ENCODE measurements at regions not wholly inside any gene's neighbourhood (a gene's known extent, or its start where the extent isn't known, plus 50 kb on each side); places are given as distances from the start of the nearest gene placed in this dataset.
"Not testable (repeated sequence)": the region's sequence is repeated elsewhere in the genome, so short reads cannot be mapped to it uniquely, and the experiment has no call there.

DNA sequence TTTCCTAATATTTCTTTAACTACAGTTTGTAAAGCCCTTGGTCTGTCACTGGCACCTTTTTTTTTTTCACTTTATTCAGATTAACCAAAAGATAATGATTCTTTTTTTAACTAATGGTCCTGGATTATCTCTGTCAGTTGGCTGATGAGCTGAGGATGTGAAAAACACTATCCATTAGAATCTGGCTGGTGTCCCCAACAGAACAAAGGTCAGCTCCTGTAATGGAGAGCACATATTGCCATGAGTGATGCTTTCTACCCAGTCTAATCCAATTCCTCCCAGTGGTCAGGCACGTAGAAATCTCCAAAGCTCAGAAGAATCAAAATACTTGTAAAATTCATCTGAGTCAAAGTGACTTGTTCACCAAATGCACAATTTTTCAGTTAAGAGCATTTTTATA is 491.7 kb upstream of the PIK3R1 start:
- no peak for DNase-seq
- H3K27ac ChIP-seq, result peak overlapping the region in 3 of 4 donors; percentile 55 to 58 (median 56)
- no peaks in the 10 kb centered on the region for H3K9me3 ChIP-seq
- TF ChIP-seq POLR2A (IDR thresholded peaks at IDR 0.05) (no peak), EP300 (IDR thresholded peaks at IDR 0.05; ENCODE audit: low read depth) (no peak), POLR2AphosphoS5 (IDR thresholded peaks at IDR 0.05) (no peak)
- TF ChIP-seq, protein P1, sequence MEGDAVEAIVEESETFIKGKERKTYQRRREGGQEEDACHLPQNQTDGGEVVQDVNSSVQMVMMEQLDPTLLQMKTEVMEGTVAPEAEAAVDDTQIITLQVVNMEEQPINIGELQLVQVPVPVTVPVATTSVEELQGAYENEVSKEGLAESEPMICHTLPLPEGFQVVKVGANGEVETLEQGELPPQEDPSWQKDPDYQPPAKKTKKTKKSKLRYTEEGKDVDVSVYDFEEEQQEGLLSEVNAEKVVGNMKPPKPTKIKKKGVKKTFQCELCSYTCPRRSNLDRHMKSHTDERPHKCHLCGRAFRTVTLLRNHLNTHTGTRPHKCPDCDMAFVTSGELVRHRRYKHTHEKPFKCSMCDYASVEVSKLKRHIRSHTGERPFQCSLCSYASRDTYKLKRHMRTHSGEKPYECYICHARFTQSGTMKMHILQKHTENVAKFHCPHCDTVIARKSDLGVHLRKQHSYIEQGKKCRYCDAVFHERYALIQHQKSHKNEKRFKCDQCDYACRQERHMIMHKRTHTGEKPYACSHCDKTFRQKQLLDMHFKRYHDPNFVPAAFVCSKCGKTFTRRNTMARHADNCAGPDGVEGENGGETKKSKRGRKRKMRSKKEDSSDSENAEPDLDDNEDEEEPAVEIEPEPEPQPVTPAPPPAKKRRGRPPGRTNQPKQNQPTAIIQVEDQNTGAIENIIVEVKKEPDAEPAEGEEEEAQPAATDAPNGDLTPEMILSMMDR (IDR thresholded peaks at IDR 0.05), result no peak
- in situ Hi-C loops (cut with MboI; ENCODE audit: low pct_ligation_motif_present in 1 of 4, low pct_unique_long_range_greater_than_20kb in 1 of 4, low sequenced_read_pairs in 3 of 4), result no loop called here
- H3K36me3 ChIP-seq, result no peaks in the 10 kb centered on the region
- no peak overlapping the region for H3K4me3 ChIP-seq
- intact Hi-C loops (cut with DNase I; ENCODE audit: low total_unique reads), result no loop called here
- 75 to 86% methylated on average over 1 of the region's 1 CpG for WGBS, 2 donors (ENCODE audit: low coverage in 1 of 2)
- no peaks in the 10 kb centered on the region for H3K27me3 ChIP-seq
- peaks cover 0 to 6% (median 0%) of the 10 kb centered on the region in 4 donors for H3K4me1 ChIP-seq

DNA sequence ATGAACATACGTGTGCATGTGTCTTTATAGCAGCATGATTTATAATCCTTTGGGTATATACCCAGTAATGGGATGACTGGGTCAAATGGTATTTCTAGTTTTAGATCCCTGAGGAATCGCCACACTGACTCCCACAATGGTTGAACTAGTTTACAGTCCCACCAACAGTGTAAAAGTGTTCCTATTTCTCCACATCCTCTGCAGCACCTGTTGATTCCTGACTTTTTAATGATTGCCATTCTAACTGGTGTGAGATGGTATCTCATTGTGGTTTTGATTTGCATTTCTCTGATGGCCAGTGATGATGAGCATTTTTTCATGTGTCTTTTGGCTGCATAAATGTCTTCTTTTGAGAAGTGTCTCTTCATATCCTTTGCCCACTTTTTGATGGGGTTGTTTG is 493.0 kb upstream of the PIK3R1 start:
- H3K9me3 ChIP-seq; in situ Hi-C loops (cut with MboI; ENCODE audit: low pct_ligation_motif_present in 1 of 4, low pct_unique_long_range_greater_than_20kb in 1 of 4, low sequenced_read_pairs in 3 of 4); H3K27me3 ChIP-seq; H3K4me1 ChIP-seq; H3K4me3 ChIP-seq; DNase-seq; intact Hi-C loops (cut with DNase I; ENCODE audit: low total_unique reads); H3K36me3 ChIP-seq; H3K27ac ChIP-seq: not testable (repeated sequence)
- WGBS, 2 donors (ENCODE audit: low coverage in 1 of 2), result 80 to 87% methylated on average over 1 to 2 of the region's 2 CpGs

DNA sequence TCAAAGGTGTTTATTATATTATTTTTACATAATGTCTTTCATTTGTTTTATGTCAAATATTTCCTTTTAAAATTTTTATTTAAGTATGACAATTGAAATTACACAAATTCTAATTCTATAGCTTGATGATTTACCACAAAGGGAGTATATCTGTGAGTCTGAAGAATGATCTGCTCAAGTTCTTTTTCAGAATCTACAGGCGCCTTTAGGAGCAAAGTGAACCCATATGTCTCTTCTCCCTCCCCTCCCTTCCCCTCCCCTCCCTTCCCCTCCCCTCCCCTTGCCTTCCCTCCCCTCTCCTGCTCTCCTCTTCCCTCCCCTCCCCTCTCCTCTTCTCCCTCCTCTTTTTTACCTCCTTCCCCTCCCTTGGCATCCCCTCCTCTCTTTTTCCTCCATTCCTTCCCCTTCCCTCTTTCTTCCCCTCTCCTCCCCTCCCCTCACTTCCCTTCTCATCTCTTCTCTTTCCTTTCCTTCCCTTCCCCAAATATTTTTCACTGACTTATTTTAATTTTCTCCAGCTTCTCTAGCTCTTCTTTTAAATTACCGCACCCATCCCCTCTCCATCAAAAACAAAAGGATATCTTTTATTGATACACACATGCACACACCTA is 495.3 kb upstream of the PIK3R1 start:
- no peak for DNase-seq
- in situ Hi-C loops (cut with MboI; ENCODE audit: low pct_ligation_motif_present in 1 of 4, low pct_unique_long_range_greater_than_20kb in 1 of 4, low sequenced_read_pairs in 3 of 4) (no loop called here), intact Hi-C loops (cut with DNase I; ENCODE audit: low total_unique reads) (no loop called here)
- Histone ChIP-seq H3K36me3 (no peaks in the 10 kb centered on the region), H3K4me3 (no peak overlapping the region), H3K4me1 (peaks cover 0 to 3% (median 0%) of the 10 kb centered on the region in 4 donors), H3K9me3 (no peaks in the 10 kb centered on the region), H3K27me3 (no peaks in the 10 kb centered on the region), H3K27ac (no peak overlapping the region)
- no peak for TF ChIP-seq POLR2A (IDR thresholded peaks at IDR 0.05)
- no peak for TF ChIP-seq EP300 (IDR thresholded peaks at IDR 0.05; ENCODE audit: low read depth)
- WGBS, 2 donors (ENCODE audit: low coverage in 1 of 2), result 84 to 100% methylated on average over 2 of the region's 2 CpGs

DNA sequence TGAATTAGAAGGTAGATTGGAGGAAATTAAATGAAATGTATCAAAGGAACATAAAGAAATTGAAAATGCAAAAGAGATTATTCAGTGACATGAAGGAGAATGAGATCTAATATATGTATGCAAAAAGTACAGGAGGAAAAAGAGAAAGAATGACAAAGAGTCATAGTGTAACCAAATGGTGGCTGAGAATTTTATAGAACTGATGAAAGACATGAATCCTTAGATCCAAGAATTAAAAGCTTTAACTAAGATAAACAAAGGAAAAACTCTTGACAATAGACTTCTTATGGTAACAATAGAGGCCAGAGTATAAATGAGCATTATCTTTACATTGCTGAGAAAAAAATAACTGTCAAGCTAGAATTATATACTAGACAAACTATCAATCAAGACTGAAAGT is 505.4 kb upstream of the CD180 start:
- no peak overlapping the region for H3K4me3 ChIP-seq
- no peaks in the 10 kb centered on the region for H3K27me3 ChIP-seq
- in situ Hi-C loops (cut with MboI; ENCODE audit: low pct_ligation_motif_present in 1 of 4, low pct_unique_long_range_greater_than_20kb in 1 of 4, low sequenced_read_pairs in 3 of 4) (no loop called here), intact Hi-C loops (cut with DNase I; ENCODE audit: low total_unique reads) (no loop called here)
- DNase-seq, result no peak
- no peak for TF ChIP-seq POLR2AphosphoS5 (IDR thresholded peaks at IDR 0.05)
- no peak for TF ChIP-seq EP300 (IDR thresholded peaks at IDR 0.05; ENCODE audit: low read depth)
- no peak for TF ChIP-seq POLR2A (IDR thresholded peaks at IDR 0.05)
- H3K9me3 ChIP-seq, result peaks cover 8 to 11% of the 10 kb centered on the region in 2 donors
- no peak overlapping the region for H3K27ac ChIP-seq
- H3K36me3 ChIP-seq, result no peaks in the 10 kb centered on the region
- peaks cover 0 to 12% (median 6%) of the 10 kb centered on the region in 4 donors for H3K4me1 ChIP-seq

DNA sequence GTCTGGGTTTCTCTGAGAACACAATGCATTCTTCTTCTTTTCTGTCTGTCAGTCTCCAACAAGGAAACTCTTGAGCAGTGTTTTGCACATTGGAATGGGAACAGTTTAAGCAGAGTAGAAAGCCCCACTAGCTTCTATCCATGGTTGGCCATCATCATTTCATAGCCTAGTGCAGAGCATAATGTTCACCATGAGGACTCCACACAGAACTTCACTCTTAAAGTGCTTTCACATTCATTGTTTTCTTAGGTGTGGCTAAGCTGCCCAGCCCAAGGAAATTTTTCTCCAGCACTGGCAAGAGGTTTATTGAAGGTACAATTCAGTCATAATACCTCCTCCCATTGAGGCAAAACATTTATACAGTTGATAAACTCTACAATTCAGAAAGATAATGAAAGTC is 503.0 kb upstream of the CD180 start:
- in situ Hi-C loops (cut with MboI; ENCODE audit: low pct_ligation_motif_present in 1 of 4, low pct_unique_long_range_greater_than_20kb in 1 of 4, low sequenced_read_pairs in 3 of 4) (no loop called here), intact Hi-C loops (cut with DNase I; ENCODE audit: low total_unique reads) (loop anchor here (10.0 kb wide), 1 partner anchor 455 kb away; no protein-coding TSS in a partner anchor)
- Histone ChIP-seq H3K27ac (peak overlapping the region in 3 of 4 donors; percentile 37 to 47 (median 44)), H3K4me3 (no peak overlapping the region), H3K9me3 (peaks cover 8 to 11% of the 10 kb centered on the region in 2 donors), H3K36me3 (no peaks in the 10 kb centered on the region), H3K27me3 (no peaks in the 10 kb centered on the region), H3K4me1 (peaks cover 0 to 24% (median 9%) of the 10 kb centered on the region in 4 donors)
- no peak for TF ChIP-seq POLR2A (IDR thresholded peaks at IDR 0.05)
- TF ChIP-seq, protein P1 (IDR thresholded peaks at IDR 0.05), result peak in 2 of 5 experiments; percentile 7 to 10
- TF ChIP-seq EP300 (IDR thresholded peaks at IDR 0.05; ENCODE audit: low read depth), result no peak
- no peak for TF ChIP-seq POLR2AphosphoS5 (IDR thresholded peaks at IDR 0.05)
- peak; percentile 14 for DNase-seq
